HG02943 (cell line): ENCODE measurements at regions not wholly inside any gene's neighbourhood (a gene's known extent, or its start where the extent isn't known, plus 50 kb on each side); places are given as distances from the start of the nearest gene placed in this dataset.

Experiments used
- ATAC-seq: cut with Tn5 transposase; IDR thresholded peaks from one replicate; pipeline ENCODE4 v1.9.1; 2021; ENCODE audit warnings: mild to moderate bottlenecking, low read depth, moderate library complexity; ENCODE audit not compliant: unreplicated experiment

- no peak for ATAC-seq
Observed at GRCh38 chr3:111465081-111465670, 76.8 kb upstream of the CD96 start.

- ATAC-seq: no peak
Observed at GRCh38 chr3:111470032-111470431, 72.0 kb upstream of the CD96 start.

GRCh38 chr3:111471831-111472230 is 70.2 kb upstream of the CD96 start:
- ATAC-seq: no peak

GRCh38 chr3:111472556-111472955 is 69.4 kb upstream of the CD96 start:
- no peak for ATAC-seq

- no peak for ATAC-seq
Observed at GRCh38 chr3:111473550-111473949, 68.4 kb upstream of the CD96 start.

- no peak for ATAC-seq
Observed at GRCh38 chr3:111476701-111477100, 65.3 kb upstream of the CD96 start.

GRCh38 chr3:111480091-111480490 is 61.9 kb upstream of the CD96 start:
- ATAC-seq: no peak

- no peak for ATAC-seq
Observed at GRCh38 chr3:111481551-111481950, 60.4 kb upstream of the CD96 start.

- no peak for ATAC-seq
Observed at GRCh38 chr3:111482574-111482973, 59.4 kb upstream of the CD96 start.

GRCh38 chr3:111485086-111485485 is 56.9 kb upstream of the CD96 start:
- ATAC-seq: no peak
